HepG2 (cell line): ENCODE measurements at regions not wholly inside any gene's neighbourhood (a gene's known extent, or its start where the extent isn't known, plus 50 kb on each side); places are given as distances from the start of the nearest gene placed in this dataset.

ENCODE experiments used
- ATAC-seq: fragments of 200-7000 bp; cut with Tn5 transposase; 3 replicates; pipeline ENCODE4 v1.9.1; 2020; ENCODE audit warnings: mild to moderate bottlenecking, moderate library complexity
- BruUV-seq: library from RNA; stranded (reverse); fragments of 400-500 nt; replicated peaks from 2 replicates; lab custom pipeline; 2021; lab: Mats Ljungman, UMichigan
- CTCF ChIA-PET: fragments of 300-600 bp; formaldehyde crosslinking; extraction: SDS; loops from one replicate; lab custom pipeline; 2021; ENCODE audit warnings: low total read pairs, inconsistent platforms, low intra/inter-chr PET ratio; lab: Yijun Ruan, JAX
- POLR2A ChIA-PET: fragments of 350-600 bp; sonication (Branson Sonifier 250); formaldehyde crosslinking; loops from one replicate; lab custom pipeline; 2020; ENCODE audit warnings: antibody characterized with exemption, inconsistent platforms; lab: Yijun Ruan, JAX
- DNase-seq: peaks from one replicate; pipeline ENCODE4 v3.0.0-alpha.2; 2015; ENCODE audit warnings: low spot score
- FAIRE-seq: peaks from 3 replicates; lab custom pipeline; 2011; peaks lifted over from hg19 to GRCh38; lab: Jason Lieb, UNC
- H2AFZ ChIP-seq: one replicate; pipeline ENCODE4 v1.6.1; 2011; ENCODE audit warnings: low read length, inconsistent platforms
- H3K27ac ChIP-seq: fragments of 300-600 bp; 3 replicates; pipeline ENCODE4 v1.8.0; 2011; ENCODE audit warnings: mixed run types, mild to moderate bottlenecking, mixed read lengths, low read length, inconsistent platforms; ENCODE audit not compliant: insufficient read depth; ENCODE audit errors: extremely low read length
- H3K27me3 ChIP-seq, 2 experiments: fragments of 200-600 bp in 1 of 2; 2 replicates in 1 of 2; 3 replicates in 1 of 2; pipeline versions ENCODE4 v1.6.0 to v1.8.0; 2011; ENCODE audit warnings: low read length in 2 of 2, mild to moderate bottlenecking in 2 of 2, moderate library complexity in 2 of 2, inconsistent platforms in 1 of 2; ENCODE audit not compliant: insufficient read depth in 2 of 2, control insufficient read depth in 1 of 2
- H3K36me3 ChIP-seq, 2 experiments: fragments of 200-600 bp in 1 of 2; replicated peaks in 1 of 2; 2 replicates in 1 of 2; 3 replicates in 1 of 2; pipeline versions ENCODE4 v1.5.1 to v1.8.0; 2011; ENCODE audit warnings: low read length in 2 of 2, inconsistent platforms in 1 of 2; ENCODE audit not compliant: insufficient read depth in 2 of 2, control insufficient read depth in 1 of 2
- H3K4me1 ChIP-seq: 2 replicates; pipeline ENCODE4 v1.5.1; 2012; ENCODE audit warnings: low read length, inconsistent platforms; ENCODE audit not compliant: insufficient read depth
- H3K4me2 ChIP-seq: 2 replicates; pipeline ENCODE4 v1.6.0; 2011; ENCODE audit warnings: low read depth, low read length, inconsistent platforms
- H3K4me3 ChIP-seq, 3 experiments: fragments of 200-600 bp in 1 of 3; sonication (generic), shearing (Covaris generic) in 1 of 3; replicated peaks in 1 of 3; 2 replicates each; pipeline ENCODE4 v1.5.1; 2011 to 2016; ENCODE audit warnings: low read length in 3 of 3, inconsistent platforms in 2 of 3, low read depth in 2 of 3, mild to moderate bottlenecking in 2 of 3, control low read depth in 1 of 3, mixed read lengths in 1 of 3; ENCODE audit not compliant: insufficient read depth in 1 of 3
- H3K79me2 ChIP-seq: one replicate; pipeline ENCODE4 v1.6.1; 2011; ENCODE audit warnings: low read length, inconsistent platforms; ENCODE audit not compliant: insufficient read depth
- H3K9ac ChIP-seq: 2 replicates; pipeline ENCODE4 v1.6.0; 2011; ENCODE audit warnings: mild to moderate bottlenecking, low read depth, low read length, inconsistent platforms; ENCODE audit not compliant: insufficient read depth
- H3K9me3 ChIP-seq: 2 replicates; pipeline ENCODE4 v1.5.1; 2012; ENCODE audit warnings: mild to moderate bottlenecking, low read length
- H4K20me1 ChIP-seq: 2 replicates; pipeline ENCODE4 v1.6.0; 2011; ENCODE audit warnings: inconsistent platforms, mild to moderate bottlenecking, low read length, moderate library complexity; ENCODE audit not compliant: insufficient read depth
- ATF7 ChIP-seq, 2 experiments: fragments of 450-650 bp in 1 of 2; sonication (generic) in 1 of 2; formaldehyde crosslinking in 1 of 2; IDR thresholded peaks; 2 replicates each; pipeline versions ENCODE4 v1.4.0 to v1.6.1; 2016 to 2020; ENCODE audit warnings: antibody characterized with exemption in 1 of 2, mild to moderate bottlenecking in 1 of 2, missing genetic modification reagents in 1 of 2
- BRF2 ChIP-seq: sonication (generic); formaldehyde crosslinking; IDR thresholded peaks from 2 replicates; pipeline ENCODE4 v1.8.1; 2022; ENCODE audit warnings: mild to moderate bottlenecking, missing genetic modification reagents
- CREM ChIP-seq, 2 experiments: sonication (generic) in 1 of 2; formaldehyde crosslinking in 1 of 2; IDR thresholded peaks; 2 replicates each; pipeline versions ENCODE4 v1.4.0 to v1.6.1; 2016 to 2020; ENCODE audit warnings: antibody characterized with exemption in 1 of 2, mild to moderate bottlenecking in 1 of 2, missing genetic modification reagents in 1 of 2
- DNMT1 ChIP-seq: sonication (generic); formaldehyde crosslinking; IDR thresholded peaks from 2 replicates; pipeline ENCODE4 v1.5.1; 2020; ENCODE audit warnings: mild to moderate bottlenecking, missing genetic modification reagents
- MIXL1 ChIP-seq: IDR thresholded peaks from 2 replicates; pipeline ENCODE4 v1.6.1; 2016
- NONO ChIP-seq, 2 experiments: fragments of 450-650 bp in 1 of 2; sonication (generic) in 1 of 2; formaldehyde crosslinking in 1 of 2; IDR thresholded peaks in 1 of 2; conservative IDR thresholded peaks in 1 of 2; 2 replicates each; pipeline versions ENCODE4 v1.6.1 to v1.8.0; 2017 to 2022; ENCODE audit warnings: mild to moderate bottlenecking in 1 of 2, missing genetic modification reagents in 1 of 2, moderate library complexity in 1 of 2
- REL ChIP-seq: sonication (generic); formaldehyde crosslinking; conservative IDR thresholded peaks from 2 replicates; pipeline ENCODE4 v1.8.0; 2022; ENCODE audit warnings: mild to moderate bottlenecking, missing genetic modification reagents, moderate library complexity
- TRIM24 ChIP-seq: sonication (generic); formaldehyde crosslinking; IDR thresholded peaks from 2 replicates; pipeline ENCODE4 v1.8.0; 2022; ENCODE audit warnings: mild to moderate bottlenecking, missing genetic modification reagents
- ZBTB25 ChIP-seq: IDR thresholded peaks from 2 replicates; pipeline ENCODE4 v1.6.1; 2018; ENCODE audit warnings: missing genetic modification reagents
- ZIK1 ChIP-seq: sonication (generic); formaldehyde crosslinking; IDR thresholded peaks from 2 replicates; pipeline ENCODE4 v1.5.0; 2020; ENCODE audit warnings: mild to moderate bottlenecking, low read depth, missing genetic modification reagents, borderline replicate concordance
- ZNF326 ChIP-seq: sonication (generic); formaldehyde crosslinking; IDR thresholded peaks from 2 replicates; pipeline ENCODE4 v1.4.0; 2020; ENCODE audit warnings: missing genetic modification reagents, borderline replicate concordance
- ZNF557 ChIP-seq: sonication (generic); formaldehyde crosslinking; IDR thresholded peaks from 2 replicates; pipeline ENCODE4 v1.4.0; 2020; ENCODE audit warnings: missing genetic modification reagents
- ZNF713 ChIP-seq: sonication (generic); formaldehyde crosslinking; IDR thresholded peaks from 2 replicates; pipeline ENCODE4 v1.4.0; 2020; ENCODE audit warnings: mild to moderate bottlenecking, missing genetic modification reagents
- ZNF800 ChIP-seq: sonication (generic); formaldehyde crosslinking; IDR thresholded peaks from 2 replicates; pipeline ENCODE4 v1.4.0; 2020; ENCODE audit warnings: missing genetic modification reagents
- ZZZ3 ChIP-seq: sonication (generic); formaldehyde crosslinking; IDR thresholded peaks from 2 replicates; pipeline ENCODE4 v1.4.0; 2020; ENCODE audit warnings: missing genetic modification reagents, mild to moderate bottlenecking, borderline replicate concordance
- in situ Hi-C: cut with HindIII; loops from 2 replicates; pipeline ENCODE4 v1.10.0; 2017; ENCODE audit warnings: low pct_unique_long_range_greater_than_20kb; ENCODE audit not compliant: extremely low pct_ligation_motif_present
- intact Hi-C: fragments of 100-400 bp; cut with micrococcal nuclease; formaldehyde crosslinking; loops from one replicate; pipeline ENCODE4 v1.10.0; 2022; ENCODE audit not compliant: unreplicated experiment

GRCh38 chr3:34174740-34175139, 376.3 kb downstream of the PDCD6IP start:
- no peak for TF ChIP-seq DNMT1
- TF ChIP-seq TRIM24: no peak
- no peak for TF ChIP-seq ZNF326 (CRISPR knock-in tag)
- no peak for TF ChIP-seq REL (CRISPR knock-in tag)
- no peak for TF ChIP-seq CREM (IDR thresholded peaks at IDR 0.05)
- no peak for TF ChIP-seq CREM (CRISPR knock-in tag; IDR thresholded peaks at IDR 0.05)
- no peak for TF ChIP-seq ZNF557 (CRISPR knock-in tag)
- no peak for TF ChIP-seq ZNF713 (CRISPR knock-in tag)
- no peak for TF ChIP-seq ZZZ3 (CRISPR knock-in tag)
- TF ChIP-seq ZIK1 (CRISPR knock-in tag): no peak
- TF ChIP-seq ZNF800 (CRISPR knock-in tag): no peak
- no peak for TF ChIP-seq ATF7 (IDR thresholded peaks at IDR 0.05)
- TF ChIP-seq ATF7 (CRISPR knock-in tag; IDR thresholded peaks at IDR 0.05): no peak
- TF ChIP-seq BRF2 (CRISPR knock-in tag): no peak
- TF ChIP-seq MIXL1 (CRISPR knock-in tag): no peak
- TF ChIP-seq NONO (IDR thresholded peaks at IDR 0.05): no peak
- no peak for TF ChIP-seq NONO (CRISPR knock-in tag; conservative IDR thresholded peaks at IDR 0.05)
- no peak for TF ChIP-seq ZBTB25
- TF ChIP-seq, all 625 proteins: peak for 0
- FAIRE-seq (no peak), DNase-seq (no peak), ATAC-seq (no peak)
- BruUV-seq: no TSS peak
- Histone ChIP-seq H3K9me3 (no peaks in the 10 kb centered on the region), H3K4me3 (no peak overlapping the region), H2AFZ (no peak overlapping the region), H3K4me2 (no peak overlapping the region), H3K27ac (no peak overlapping the region), H3K79me2 (no peaks in the 10 kb centered on the region), H3K9ac (no peak overlapping the region), H3K4me1 (no peaks in the 10 kb centered on the region), H3K36me3 (no peaks in the 10 kb centered on the region), H4K20me1 (no peaks in the 10 kb centered on the region), H3K27me3 (no peaks in the 10 kb centered on the region; a peak in 1 of 5 replicates)
- intact Hi-C loops: no loop called here
- in situ Hi-C loops: no loop called here
- ChIA-PET POLR2A (no interaction called here), CTCF (no interaction called here)
